HG02759 (cell line): ENCODE measurements at regions not wholly inside any gene's neighbourhood (a gene's known extent, or its start where the extent isn't known, plus 50 kb on each side); places are given as distances from the start of the nearest gene placed in this dataset.
"Not testable (repeated sequence)": the region's sequence is repeated elsewhere in the genome, so short reads cannot be mapped to it uniquely, and the experiment has no call there.

Source experiments
- ATAC-seq: cut with Tn5 transposase; IDR thresholded peaks from one replicate; pipeline ENCODE4 v1.9.1; 2021; ENCODE audit warnings: mild to moderate bottlenecking, moderate library complexity; ENCODE audit not compliant: unreplicated experiment

GRCh38 chr1:224061436-224061835, 52.5 kb upstream of the FBXO28 start:
- ATAC-seq, result no peak

- no peak for ATAC-seq
Measured at GRCh38 chr1:224059897-224060427, 53.9 kb upstream of the FBXO28 start.

- ATAC-seq, result no peak
Measured at GRCh38 chr1:224058303-224058702, 55.6 kb upstream of the FBXO28 start.

GRCh38 chr1:224057461-224058199, 56.3 kb upstream of the FBXO28 start:
- ATAC-seq, result no peak

- ATAC-seq, result no peak
Measured at GRCh38 chr1:224054611-224055010, 59.3 kb upstream of the FBXO28 start.

GRCh38 chr1:224054012-224054411, 59.9 kb upstream of the FBXO28 start:
- ATAC-seq, result no peak

- no peak for ATAC-seq
Measured at GRCh38 chr1:224053456-224053855, 60.5 kb upstream of the FBXO28 start.

- no peak for ATAC-seq
Measured at GRCh38 chr1:224052772-224053171, 61.1 kb upstream of the FBXO28 start.

GRCh38 chr1:224051782-224052181, 62.1 kb upstream of the FBXO28 start:
- ATAC-seq, result not testable (repeated sequence)

- ATAC-seq, result no peak
Measured at GRCh38 chr1:224051086-224051406, 62.9 kb upstream of the FBXO28 start.

GRCh38 chr1:224047538-224047937, 66.4 kb upstream of the FBXO28 start:
- no peak for ATAC-seq

- no peak for ATAC-seq
Measured at GRCh38 chr1:224045556-224045955, 68.4 kb upstream of the FBXO28 start.

GRCh38 chr1:224044420-224044819, 69.5 kb upstream of the FBXO28 start:
- no peak for ATAC-seq

- ATAC-seq, result no peak
Measured at GRCh38 chr1:224042557-224043118, 71.3 kb upstream of the FBXO28 start.

- no peak for ATAC-seq
Measured at GRCh38 chr1:224041032-224041431, 72.9 kb upstream of the FBXO28 start.

- ATAC-seq, result not testable (repeated sequence)
Measured at GRCh38 chr1:224040423-224040822, 73.5 kb upstream of the FBXO28 start.

- not testable (repeated sequence) for ATAC-seq
Measured at GRCh38 chr1:224040006-224040405, 73.9 kb upstream of the FBXO28 start.

- not testable (repeated sequence) for ATAC-seq
Measured at GRCh38 chr1:224038832-224039231, 75.1 kb upstream of the FBXO28 start.

- not testable (repeated sequence) for ATAC-seq
Measured at GRCh38 chr1:224037362-224037761, 76.5 kb upstream of the FBXO28 start.

- ATAC-seq, result not testable (repeated sequence)
Measured at GRCh38 chr1:224032608-224033276, 81.2 kb upstream of the FBXO28 start.

- not testable (repeated sequence) for ATAC-seq
Measured at GRCh38 chr1:224031986-224032385, 81.9 kb upstream of the FBXO28 start.

- not testable (repeated sequence) for ATAC-seq
Measured at GRCh38 chr1:224030257-224030656, 83.7 kb upstream of the FBXO28 start.
